ENCODE measurements at regions not wholly inside any gene's neighbourhood (a gene's known extent, or its start where the extent isn't known, plus 50 kb on each side); places are given as distances from the start of the nearest gene placed in this dataset.
"Not testable (repeated sequence)": the region's sequence is repeated elsewhere in the genome, so short reads cannot be mapped to it uniquely, and the experiment has no call there.

DNA sequence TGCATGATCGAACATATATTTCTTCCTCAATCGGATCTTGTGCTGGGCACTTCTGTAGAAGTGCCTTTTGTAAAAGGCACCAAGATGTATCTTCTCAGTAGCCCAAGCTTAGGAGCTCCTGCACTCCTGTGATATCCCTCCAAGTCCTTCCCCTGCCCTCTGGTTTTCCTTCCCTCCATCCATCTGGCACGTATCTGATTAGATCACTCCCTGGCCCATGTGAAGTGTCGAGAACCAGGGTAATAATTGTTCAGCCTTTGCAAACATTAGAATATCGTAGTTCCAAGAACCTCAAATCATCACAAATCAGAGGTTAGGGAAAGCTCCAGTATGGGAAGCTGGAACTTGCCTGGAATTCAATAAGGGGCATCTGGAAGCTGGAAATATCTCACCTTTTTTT is 221.1 kb upstream of the AUTS2 start:
- DNase-seq (ENCODE audit: low spot score) = no peak

DNA sequence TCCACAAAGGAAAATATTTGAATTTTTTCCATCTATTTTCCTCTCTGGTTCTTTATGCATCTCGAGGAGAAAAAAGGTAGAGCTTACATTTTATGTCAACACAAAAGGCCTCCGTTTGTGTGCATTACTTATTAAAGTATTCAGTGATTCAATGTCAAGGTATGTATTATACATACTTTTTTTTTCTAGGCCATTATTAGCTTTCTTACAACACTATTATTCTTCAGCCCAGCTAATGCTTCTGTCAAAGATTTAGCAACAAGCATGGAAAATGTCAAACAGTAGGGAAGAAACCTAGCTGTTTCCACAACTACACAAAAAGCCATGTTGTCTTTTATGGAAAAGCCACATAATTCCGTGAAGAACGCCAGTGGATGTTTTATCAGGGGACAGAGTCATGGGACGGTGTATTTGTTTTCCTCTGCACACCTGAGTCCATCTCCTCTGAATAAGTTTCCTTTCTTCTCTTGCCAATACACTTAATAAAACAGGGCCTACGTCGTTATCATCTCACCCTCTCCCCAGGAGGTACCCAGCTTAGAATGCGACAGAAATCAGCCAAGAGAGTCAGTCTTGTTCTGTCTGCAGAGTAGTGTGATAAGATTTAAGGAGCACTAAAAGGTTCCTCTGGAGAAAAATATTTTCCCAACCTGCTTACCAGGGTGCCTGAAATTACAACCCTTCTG is 209.7 kb upstream of the AUTS2 start:
- no peak for DNase-seq (ENCODE audit: low spot score)

DNA sequence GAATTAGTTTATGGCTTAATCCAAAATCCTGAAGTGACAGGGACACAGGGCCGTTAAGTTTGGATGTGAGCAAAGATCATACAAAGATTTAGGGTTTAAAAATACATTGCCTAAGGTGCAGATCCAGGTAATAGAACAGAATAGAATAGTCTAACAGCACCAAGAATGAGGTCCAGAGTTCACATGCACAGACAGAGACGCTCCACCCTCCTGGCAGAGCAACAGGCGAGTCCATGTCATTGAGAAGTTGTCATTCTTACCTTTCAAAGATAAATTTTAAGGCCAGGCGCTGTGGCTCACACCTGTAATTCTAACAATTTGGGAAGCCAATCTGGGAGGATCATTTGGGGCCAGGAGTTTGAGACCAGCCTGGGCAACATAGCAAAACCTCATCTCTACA is 209.1 kb upstream of the AUTS2 start:
- DNase-seq (ENCODE audit: low spot score) = no peak

DNA sequence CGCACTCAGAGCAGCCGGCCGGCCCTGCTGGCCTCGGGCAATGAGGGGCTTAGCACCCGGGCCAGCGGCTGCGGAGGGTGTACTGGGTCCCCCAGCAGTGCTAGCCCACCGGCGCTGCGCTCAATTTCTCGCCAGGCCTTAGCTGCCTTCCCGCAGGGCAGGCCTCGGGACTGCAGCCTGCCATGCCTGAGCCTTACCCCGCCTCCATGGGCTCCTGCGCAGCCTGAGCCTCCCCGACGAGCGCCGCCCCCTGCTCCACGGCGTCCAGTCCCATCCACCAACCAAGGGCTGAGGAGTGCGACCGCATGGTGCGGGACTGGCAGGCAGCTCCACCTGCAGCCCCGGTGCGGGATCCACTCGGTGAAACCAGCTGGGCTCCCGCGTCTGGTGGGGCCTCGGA is 204.4 kb upstream of the AUTS2 start:
- DNase-seq (ENCODE audit: low spot score) = not testable (repeated sequence)

DNA sequence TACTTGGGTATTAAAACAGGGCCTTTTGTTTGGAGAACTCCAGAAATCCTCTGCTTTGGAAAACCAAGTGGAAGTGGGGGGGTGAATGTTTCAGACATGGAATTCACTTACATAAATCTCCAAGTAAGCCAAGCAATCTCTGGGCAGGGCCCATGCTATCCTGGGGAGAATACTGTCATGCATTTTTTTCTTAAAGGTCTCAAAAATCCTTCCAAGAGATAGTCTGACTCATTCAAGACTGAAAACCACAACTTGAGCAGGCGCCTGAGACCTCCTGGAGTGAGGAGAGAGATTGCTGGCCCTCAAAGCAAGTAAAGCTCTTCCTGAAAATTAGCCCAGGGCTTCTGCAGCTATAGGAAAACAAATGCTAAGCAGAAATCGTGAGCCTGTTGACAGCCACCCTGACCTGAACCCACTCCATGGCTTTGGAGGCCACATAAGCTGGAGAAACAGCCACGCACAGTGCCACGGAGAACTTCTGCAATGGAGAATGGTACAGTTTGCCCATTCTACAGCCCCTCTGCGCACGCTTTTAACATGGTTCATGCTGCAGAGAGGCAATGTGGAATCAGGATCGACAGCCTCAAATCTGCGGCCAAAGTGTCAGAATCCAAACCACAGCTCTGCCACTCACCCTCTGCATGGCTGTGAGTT is 203.1 kb upstream of the AUTS2 start:
- peak; percentile 99 for DNase-seq (ENCODE audit: low spot score)

DNA sequence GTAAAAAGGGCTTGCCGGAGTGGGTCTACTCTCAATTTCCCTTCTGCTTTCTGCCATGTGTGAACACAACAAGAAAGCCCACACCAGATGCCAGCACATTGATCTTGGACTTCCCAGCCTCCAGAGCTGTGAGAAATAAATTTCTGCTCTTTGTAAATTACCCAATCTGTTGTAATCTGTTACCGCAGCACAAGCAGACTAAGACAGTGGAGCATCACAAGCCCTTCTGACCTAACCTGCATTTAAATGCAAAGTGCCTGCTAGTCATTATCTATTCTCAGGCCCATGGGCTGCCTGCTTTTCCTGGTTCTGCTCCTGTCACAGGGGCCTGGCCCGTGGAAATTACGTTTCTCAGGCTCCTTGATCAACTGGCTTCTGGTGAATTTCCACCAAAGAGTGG is 199.3 kb upstream of the AUTS2 start:
- no peak for DNase-seq (ENCODE audit: low spot score)

DNA sequence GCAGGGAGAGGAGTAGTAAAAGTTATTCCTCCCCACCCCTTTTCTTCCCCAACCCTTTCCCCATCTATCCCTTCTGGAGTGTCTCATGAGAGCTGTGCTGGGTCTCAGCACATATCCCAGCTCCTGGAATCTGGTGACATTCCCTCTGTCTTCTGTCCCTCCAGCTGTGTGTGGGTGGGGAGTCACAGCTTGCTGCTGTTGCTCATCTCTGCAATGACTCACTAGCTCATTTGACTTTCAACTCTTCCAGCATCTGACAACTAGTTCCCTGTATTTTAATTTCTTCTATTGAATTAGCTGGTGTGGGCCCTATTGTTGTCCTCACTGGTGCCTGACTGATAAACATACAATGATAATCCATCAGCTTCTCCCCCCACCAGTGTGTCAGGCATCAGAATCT is 198.9 kb upstream of the AUTS2 start:
- peak; percentile 81 for DNase-seq (ENCODE audit: low spot score)

DNA sequence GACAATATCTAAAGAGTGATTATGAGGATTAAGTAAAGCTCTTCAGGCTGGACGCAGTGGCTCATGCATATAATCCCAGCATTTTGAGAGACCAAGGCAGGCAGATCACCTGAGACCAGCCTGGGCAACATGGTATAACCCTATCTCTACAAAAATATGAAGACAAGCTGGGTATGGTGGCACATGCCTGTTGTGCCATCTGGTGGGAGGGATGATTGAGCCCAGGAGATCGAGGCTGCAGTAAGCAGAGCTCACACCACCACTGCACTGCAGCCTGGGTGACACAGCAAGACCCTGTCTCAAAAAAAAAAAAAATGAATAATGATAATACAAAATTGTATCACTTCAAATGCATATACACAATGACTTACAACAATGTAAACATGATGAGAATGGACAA is 195.6 kb upstream of the AUTS2 start:
- no peak for DNase-seq (ENCODE audit: low spot score)

DNA sequence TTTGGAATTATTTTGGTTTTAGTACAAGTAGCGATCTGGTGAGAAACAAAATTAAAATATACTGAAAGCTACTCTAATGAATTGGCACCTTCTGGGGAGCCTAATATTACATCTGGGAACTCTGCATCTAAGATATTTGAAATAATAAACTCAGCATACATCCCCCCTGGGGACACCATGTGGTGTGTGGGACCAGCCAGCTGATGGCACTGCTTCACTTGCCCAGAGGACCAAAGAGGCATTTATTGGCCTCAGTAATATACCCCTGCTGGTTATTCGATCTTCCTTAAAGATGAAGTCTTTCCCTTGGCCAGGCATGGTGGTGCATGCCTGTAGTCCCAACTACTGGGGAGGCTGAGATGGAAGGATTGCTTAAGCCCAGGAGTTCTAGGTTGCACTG is 195.1 kb upstream of the AUTS2 start:
- no peak for DNase-seq (ENCODE audit: low spot score)

DNA sequence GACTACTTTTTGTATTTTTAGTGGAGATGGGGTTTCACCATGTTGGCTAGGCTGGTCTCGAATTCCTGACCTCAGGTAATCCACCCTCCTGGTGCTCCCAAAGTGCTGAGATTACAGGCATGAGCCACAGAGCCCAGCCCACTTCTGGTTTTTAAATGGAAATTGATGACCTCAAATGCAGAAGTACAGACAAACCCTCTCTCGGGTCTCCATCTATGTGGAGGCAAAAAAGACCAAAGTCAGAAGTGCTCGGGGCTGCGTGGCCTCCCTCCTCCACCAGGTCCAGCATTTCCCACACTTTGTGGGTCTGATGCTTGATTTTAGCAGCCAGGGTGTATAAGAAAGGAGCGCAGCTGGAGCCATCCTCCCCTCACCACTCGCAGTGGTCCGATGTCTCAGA is 187.3 kb upstream of the AUTS2 start:
- DNase-seq (ENCODE audit: low spot score) = no peak

DNA sequence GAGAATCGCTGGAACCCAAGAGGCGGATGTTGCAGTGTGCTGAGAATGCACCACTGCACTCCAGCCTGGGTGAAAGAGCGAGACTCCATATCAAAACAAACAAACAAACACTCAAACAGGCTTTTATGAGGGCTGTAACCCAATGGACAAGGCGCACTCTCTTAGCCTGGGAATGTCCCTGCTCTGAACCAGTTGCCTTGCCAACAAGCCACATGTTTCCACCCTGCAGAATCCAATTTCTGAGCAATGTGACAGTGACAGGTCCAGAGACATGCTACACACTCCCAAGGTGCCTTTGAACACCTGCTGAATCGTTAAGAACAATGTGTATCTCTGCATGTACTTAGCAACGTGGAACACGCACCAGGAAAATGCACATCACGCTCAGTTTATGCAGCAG is 186.8 kb upstream of the AUTS2 start:
- DNase-seq (ENCODE audit: low spot score) = no peak

DNA sequence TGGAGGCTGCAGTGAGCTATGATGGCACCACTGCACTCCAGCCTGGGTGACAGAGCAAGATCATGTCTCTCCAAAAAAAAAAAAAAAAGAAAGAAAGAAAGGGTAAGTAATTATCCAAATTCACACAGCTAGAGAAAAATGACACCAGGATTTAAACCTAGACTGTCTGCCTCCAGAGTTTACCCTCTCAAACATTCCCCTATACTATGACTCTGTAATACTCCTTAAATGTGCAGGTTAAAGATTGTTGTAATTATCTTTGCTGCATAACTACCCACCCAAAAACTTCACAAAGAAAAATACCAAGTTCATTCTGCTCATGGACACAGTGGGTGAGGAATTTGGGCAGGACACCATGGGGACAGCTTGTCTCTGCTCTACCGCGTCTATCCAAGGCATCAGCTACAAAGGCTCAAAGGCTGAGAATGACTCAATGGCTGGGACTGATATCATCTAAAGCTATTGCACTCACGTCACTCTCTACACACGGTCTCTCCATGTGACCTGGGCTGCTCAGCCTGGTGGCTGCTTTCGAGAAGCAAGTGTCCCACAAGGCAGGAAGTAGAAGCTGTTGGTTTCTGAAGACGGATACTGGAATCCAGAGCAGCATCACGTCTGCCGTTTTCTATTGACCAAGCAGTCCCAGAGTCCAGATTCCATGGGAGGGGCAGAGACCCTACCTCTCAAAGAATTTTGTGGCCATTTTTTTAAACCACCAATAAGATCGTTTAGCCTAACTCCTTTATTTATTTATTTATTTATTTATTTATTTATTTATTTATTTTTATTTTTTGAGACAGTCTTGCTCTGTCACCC is 185.7 kb upstream of the AUTS2 start:
- DNase-seq (ENCODE audit: low spot score) = peak; percentile 93

DNA sequence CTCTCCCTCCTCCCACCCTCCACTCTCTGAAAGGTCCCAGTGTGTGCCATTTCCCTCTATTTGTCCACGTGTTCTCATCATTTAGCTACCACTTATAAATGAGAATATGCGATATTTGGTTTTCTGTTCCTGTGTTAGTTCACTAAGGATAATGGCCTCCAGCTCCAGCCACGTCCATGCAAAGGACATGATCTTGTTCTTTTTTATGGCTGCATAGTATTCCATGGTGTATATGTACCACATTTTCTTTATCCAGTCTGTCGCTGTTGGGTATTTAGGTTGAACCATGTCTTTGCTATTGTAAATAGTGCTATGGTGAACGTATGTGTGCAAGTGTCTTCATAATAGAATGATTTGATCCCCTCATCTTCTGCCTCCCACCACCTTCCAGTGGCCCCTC is 183.7 kb upstream of the AUTS2 start:
- DNase-seq (ENCODE audit: low spot score) = no peak

DNA sequence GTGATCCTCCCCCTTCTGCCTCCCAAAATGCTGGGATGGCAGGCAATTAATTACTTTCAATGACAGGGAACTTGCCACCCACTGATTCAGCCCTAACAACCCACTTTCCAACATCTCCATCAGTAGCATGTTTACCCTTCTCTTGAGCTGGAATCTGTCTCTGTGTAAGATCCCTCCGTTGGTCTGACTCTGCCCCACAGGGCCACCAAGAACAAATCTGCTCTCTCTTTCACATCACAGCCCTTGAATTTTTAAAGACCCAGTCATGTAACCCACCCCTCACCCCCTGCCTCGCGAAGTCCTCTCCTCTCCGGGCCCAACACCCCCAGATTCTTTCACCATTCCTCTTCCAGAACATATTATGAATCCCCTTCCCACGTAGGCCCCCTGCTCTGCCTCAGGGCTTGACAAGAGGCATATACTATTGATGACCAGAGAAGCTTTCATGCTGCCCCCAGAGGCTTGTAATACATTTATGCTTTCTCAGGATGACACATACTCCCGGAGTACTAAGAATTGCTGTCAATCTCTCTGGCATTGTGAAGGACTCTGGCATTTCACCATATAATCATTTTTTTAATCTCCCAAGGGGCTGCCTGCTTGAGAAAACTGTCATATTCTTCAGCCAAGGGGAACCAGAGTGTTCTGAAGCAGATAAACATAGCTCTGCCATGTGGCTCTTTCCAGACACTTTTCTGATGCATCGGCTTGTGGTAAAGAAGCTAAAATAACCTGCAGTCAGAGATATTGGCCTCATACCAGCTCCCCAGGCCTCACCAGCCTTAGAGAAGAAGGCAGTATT is 179.2 kb upstream of the AUTS2 start:
- DNase-seq (ENCODE audit: low spot score) = no peak

DNA sequence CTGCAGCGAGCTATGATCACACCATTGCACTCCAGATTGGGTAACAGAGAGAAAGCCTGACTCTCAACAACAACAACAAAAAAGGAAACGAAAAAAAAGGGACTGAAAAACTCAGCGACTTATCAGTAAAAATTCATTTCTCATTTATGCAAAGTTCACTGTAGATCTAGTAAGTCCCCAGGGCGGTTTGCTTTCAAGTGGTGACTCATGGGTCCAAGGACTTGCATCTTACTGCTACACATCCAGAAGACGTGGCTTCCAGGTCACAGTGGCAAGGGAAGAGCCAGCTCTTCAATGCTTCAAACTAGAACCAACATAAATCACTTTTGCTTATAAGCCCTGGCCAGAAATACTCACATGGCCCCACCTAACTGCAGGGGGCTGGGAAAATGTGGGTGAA is 178.3 kb upstream of the AUTS2 start:
- peak; percentile 73 for DNase-seq (ENCODE audit: low spot score)

DNA sequence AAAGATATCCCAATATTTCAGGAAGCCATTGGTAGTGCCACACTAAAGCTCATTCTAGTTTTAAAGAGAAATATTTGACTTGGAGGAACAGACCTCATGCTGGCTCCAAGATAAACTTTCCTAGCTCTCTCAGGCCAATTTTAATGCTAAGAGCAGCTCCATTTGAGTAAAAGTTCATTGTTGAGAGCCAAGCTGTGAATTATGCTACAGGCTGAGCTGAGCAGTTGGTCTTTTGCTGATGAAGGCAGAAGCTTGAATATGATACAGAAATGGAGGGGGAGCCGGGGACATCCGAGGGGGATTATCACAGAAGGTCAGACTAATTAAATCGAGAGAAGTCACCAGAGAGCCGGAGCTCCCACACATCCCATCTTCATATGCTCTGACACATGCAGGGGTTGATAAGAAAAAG is 175.7 kb upstream of the AUTS2 start:
- DNase-seq (ENCODE audit: low spot score) = no peak

DNA sequence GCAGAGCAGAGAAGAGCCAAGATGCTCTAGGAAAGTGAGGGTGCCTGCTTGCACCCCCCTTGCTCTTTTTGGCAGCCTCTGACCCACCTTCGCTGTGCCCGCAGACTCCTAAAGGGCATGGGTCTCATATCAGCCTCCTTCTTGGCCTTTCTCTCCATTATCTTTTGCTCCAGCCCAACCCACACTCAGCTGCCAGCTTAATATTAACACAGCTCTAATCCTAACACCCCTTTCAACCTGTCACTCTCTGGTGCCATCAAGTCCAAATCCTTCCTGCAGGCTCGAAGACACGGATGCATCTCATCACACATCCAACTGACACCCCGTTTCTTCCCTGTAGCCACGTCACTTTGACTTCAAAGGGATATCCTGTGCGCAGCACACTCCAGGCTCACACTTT is 171.6 kb upstream of the AUTS2 start:
- no peak for DNase-seq (ENCODE audit: low spot score)

DNA sequence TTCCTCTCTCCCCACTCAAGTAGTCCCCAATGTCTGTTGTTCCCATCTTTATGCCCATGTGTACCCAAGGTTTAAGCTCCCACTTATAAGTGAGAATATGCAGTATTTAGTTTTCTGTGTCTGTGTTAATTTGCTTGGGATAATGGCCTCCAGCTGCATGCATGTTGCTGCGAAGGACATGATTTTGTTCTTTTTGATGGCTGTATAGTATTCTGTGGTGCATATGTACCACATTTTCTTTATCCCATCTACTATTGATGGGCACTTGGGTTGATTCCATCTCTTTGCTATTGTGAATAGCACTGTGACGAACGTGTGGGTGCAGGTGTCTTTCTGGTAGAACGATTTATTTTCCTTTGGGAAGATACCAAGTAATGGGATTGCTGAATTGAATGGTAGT is 170.2 kb upstream of the AUTS2 start:
- no peak for DNase-seq (ENCODE audit: low spot score)

DNA sequence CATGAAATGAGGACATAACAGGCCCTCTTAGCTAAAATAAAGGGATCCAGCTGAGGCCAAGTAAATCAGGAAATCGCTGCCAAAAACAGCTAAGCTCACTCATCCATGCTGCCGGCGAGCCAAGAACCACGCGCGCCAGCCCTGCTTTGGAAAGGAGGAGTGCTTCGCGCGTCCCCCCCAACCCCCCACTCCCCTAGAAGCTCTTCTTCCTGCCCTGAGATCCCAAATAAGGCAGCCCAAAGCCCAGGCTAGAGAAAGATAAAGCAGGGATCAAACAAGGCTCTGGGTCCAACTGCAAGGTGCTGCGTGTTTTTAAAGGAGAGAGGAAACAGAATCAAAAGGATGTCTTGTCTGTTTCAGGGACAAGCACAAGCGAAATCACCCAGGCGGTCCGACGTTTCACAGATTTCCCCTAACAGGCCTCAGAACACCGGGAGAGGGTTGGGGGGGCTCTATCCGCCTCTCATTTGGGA is 168.3 kb upstream of the AUTS2 start:
- no peak for DNase-seq (ENCODE audit: low spot score)

DNA sequence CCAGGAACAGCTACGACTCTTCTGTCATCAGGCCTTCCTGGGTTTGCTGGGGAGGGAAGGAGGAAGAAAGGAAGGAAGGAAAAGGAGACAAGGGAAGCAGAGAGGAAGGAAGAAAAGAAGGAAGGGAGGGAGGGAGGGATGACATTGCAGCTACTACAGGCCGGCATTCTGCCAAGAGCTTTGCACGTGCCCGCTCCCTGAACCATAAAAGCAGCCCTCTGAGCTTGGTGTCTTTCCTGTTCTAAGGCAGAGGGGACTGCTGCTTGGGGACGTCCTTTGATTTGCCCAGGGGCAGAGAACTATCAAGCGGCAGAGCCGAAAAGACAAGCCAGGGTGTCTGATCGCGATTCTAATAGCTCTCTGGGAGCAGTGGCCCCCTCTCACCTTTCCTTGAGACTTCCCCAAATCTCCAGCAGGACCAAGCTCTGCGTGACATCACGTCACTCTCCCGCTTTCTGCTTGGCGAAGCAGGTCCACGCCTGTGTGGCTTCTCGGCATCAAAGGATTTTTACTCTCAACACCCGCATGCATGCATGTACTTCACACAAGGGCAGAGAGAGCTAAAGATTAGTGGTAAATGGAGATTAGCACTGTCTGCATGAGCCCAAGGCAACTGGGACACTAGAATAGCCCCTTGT is 167.8 kb upstream of the AUTS2 start:
- no peak for DNase-seq (ENCODE audit: low spot score)

DNA sequence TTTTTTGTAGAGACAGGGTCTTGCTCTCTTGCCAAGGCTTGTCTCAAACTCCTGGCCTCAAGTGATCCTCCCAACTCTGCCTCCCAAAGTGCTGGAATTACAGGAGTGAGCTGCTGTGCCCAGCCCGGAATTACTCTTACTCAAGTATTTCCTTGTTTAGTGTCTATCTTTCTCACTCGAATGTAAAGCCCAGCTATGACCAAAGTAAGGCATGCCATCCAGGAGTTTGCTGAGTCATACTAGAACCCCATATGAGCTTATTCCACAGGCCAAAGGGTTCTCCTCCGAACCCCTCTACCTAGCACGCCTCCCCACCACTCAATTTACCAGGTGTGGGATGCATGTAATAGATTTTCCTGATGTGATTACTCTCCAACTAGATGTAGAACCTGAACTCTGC is 166.6 kb upstream of the AUTS2 start:
- no peak for DNase-seq (ENCODE audit: low spot score)

DNA sequence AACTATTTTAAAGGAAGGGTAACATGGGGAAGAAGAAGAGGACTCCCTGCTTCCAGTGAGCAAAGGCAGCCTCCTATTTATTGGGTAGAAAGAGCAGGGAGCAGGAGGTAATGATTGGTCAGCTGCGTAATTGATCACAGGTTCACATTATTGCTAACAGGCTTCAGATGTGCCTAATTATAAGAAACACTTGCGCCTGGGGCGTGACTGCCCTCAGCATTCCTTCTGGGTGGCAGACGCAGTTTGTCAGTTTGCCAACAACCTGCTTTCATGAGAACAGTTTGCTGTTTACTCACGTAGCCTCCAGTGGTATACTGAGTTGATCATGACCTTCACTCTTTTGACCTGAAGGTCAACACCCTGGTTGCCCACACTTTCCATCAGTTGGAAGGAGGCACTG is 166.0 kb upstream of the AUTS2 start:
- DNase-seq (ENCODE audit: low spot score) = not testable (repeated sequence)

All from A172 (cell line).